H7 (cell line): ENCODE measurements at regions not wholly inside any gene's neighbourhood (a gene's known extent, or its start where the extent isn't known, plus 50 kb on each side); places are given as distances from the start of the nearest gene placed in this dataset.
"Not testable (repeated sequence)": the region's sequence is repeated elsewhere in the genome, so short reads cannot be mapped to it uniquely, and the experiment has no call there.

Experiments used
- DNase-seq: peaks from one replicate; pipeline ENCODE4 v3.0.0; 2012
- H3K27me3 ChIP-seq: 2 replicates; pipeline ENCODE4 v1.6.0; 2011; ENCODE audit warnings: mild to moderate bottlenecking, low read length; ENCODE audit not compliant: control insufficient read depth, insufficient read depth
- H3K36me3 ChIP-seq: replicated peaks from 2 replicates; pipeline ENCODE4 v1.5.1; 2011; ENCODE audit warnings: low read length; ENCODE audit not compliant: control insufficient read depth, insufficient read depth
- H3K4me3 ChIP-seq: 2 replicates; pipeline ENCODE4 v1.5.1; 2011; ENCODE audit warnings: low read depth, mild to moderate bottlenecking, control low read depth, low read length, moderate library complexity; ENCODE audit not compliant: insufficient read depth

DNA sequence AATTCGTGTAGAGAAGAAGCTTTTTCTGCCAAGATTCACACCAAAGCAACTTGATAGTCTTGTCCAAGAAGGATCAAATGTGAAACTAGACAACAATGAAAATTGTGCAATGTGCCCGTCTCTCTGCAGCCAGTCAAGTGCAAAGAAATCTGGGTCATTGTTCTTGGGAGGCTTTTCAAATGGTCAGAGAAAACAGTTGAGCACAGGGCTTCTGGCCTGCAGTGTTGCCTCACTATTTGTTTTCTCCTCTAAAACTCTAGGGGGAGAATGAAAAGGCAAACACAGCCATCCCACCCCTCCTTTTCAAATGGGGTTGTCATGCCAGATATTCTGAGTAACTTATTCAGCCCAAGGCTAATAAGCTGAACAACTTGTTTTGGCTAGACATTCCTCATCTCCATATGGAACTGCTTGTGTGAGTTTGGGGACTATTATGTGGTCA lies 417.6 kb upstream of the CDIN1 start:
- Histone ChIP-seq H3K27me3 (no peaks in the 10 kb centered on the region), H3K4me3 (no peak overlapping the region), H3K36me3 (no peaks in the 10 kb centered on the region)
- peak; percentile 14 for DNase-seq

DNA sequence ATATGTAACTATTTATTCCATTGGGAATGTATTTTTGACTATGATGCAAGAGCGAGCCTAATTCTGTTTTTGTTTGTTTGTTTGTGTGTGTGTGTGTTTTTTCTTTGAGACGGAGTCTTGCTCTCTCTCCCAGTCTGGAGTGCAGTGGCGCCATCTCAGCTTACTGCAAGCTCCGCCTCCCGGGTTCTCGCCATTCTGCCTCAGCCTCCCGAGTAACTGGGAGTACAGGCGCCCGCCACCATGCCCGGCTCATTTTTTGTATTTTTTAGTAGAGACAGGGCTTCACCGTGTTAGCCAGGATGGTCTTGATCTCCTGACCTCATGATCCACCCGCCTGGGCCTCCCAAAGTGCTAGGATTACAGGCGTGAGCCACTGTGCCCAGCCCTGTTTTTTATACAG lies 415.4 kb upstream of the CDIN1 start:
- not testable (repeated sequence) for H3K27me3 ChIP-seq, DNase-seq, H3K36me3 ChIP-seq, H3K4me3 ChIP-seq

DNA sequence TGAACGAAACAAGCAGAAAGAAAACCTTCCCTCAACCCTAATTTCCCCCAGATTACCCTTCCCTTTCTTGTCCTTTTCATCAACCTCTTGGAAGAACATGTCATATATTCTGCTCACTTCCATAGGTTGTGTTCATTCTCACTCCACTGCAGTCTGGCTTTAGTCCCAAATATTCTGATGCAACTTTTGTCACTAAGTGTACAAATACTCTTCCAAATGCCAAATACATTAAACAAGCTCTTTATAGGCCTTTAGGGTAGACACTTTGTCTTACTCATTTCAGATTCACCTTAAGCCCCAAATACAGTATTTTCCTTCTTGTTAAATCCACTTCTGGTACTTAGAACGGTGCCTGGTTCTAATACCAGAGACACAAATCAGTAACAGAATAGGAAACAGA lies 406.5 kb upstream of the CDIN1 start:
- no peaks in the 10 kb centered on the region for H3K27me3 ChIP-seq
- no peaks in the 10 kb centered on the region for H3K36me3 ChIP-seq
- H3K4me3 ChIP-seq = no peak overlapping the region
- no peak for DNase-seq

DNA sequence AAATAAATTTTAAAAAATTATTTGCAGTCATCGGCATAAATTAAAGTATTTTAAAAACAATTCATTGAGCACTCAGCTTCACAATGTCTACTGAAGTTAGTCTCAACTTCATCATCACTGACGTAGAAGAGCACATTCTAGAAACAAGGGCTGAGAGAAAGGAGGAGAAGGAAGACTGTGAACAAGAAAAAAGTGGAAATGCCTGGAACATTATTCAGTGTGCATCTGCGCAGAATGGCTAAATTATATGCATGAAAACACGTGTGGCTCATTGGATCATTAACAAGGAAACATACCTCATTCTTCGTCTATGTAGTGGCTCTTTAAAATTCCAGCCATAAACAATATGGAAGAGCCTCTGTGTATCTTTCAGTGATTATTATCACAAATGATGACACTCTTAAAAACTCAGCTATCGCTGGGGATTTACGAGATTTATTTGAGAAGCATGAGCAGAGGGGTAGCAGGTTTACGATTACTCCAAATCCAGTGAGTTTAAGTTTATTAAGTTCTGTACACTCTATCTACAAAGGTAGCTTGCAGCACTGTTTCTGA lies 404.2 kb upstream of the CDIN1 start:
- Histone ChIP-seq H3K27me3 (no peaks in the 10 kb centered on the region), H3K4me3 (no peak overlapping the region), H3K36me3 (no peaks in the 10 kb centered on the region)
- DNase-seq = no peak

DNA sequence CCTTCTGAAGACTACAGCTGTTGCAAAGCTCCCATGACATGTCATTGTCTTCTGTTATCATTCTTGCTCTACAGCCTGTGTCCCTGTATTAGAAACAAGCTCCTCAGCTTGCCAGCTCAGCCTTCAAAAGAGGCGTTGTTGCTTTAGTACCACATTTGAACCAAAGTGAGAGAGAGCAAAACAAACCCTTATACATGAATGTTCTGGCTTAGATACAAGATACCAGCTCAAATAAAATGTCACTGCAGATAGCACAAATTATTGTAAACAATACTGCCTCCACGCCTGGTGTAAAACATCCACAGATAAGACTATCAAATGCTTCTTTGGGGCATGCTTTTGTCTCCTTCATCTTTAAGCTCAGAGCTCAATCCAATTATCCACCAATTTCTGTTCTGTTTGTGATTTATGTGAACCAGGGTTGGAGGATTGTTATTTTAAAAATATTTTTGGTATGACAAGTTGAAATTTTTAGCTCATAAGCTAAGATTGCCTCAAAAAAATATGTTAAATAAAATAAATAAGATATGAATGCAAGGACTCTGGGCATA lies 403.6 kb upstream of the CDIN1 start:
- no peaks in the 10 kb centered on the region for H3K36me3 ChIP-seq
- H3K27me3 ChIP-seq = no peaks in the 10 kb centered on the region
- no peak for DNase-seq
- H3K4me3 ChIP-seq = no peak overlapping the region

DNA sequence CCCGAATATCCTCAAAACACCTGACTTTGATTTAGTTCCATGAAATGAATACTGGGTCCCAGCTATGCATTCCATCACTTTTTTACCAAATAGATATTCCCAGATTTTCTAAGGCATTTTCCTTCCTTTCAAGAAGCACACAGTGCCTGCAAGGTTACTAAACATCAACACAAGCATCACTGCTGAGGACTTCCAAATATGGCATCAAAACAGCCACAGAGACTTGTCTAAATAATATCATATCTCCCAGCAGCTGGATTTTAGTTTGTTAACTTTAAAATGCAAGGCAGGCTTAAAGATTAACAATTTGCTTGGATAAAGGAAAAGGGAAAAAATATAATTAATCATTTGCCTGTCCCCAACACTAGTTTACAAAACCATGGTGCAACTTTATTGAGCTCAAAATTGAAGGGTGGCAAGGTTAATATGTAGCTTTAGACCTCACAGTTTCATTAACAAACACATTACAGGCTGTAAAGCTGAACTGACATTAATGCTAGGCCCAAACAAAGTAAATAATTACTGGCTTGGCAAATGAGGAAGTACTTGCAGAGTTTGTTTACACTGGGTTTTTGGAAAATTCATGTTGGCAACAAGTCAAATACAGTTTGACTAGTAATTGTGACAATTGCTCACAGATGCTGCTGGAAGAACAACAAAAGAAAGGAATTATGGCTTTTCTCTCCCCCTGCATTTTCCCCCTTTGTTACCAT lies 401.7 kb upstream of the CDIN1 start:
- no peak for DNase-seq
- H3K27me3 ChIP-seq = no peaks in the 10 kb centered on the region
- H3K36me3 ChIP-seq = no peaks in the 10 kb centered on the region
- no peak overlapping the region for H3K4me3 ChIP-seq

DNA sequence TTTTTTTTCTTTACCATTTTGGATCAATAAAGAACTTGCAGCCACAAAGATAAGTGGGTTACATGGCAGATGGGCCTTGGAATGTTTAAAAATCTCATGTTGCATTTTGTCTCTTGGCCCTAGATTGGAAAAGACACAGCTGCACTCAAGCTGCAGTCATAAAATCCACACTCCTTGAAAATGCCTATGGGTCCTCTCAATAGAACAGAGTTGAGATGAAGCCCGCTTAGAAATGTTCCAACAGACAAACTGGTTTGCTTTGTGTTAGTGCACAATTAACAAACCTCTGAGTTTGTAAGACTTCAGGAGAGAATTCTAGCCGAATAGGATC lies 401.2 kb upstream of the CDIN1 start:
- Histone ChIP-seq H3K36me3 (no peaks in the 10 kb centered on the region), H3K27me3 (no peaks in the 10 kb centered on the region), H3K4me3 (no peak overlapping the region)
- DNase-seq = no peak

DNA sequence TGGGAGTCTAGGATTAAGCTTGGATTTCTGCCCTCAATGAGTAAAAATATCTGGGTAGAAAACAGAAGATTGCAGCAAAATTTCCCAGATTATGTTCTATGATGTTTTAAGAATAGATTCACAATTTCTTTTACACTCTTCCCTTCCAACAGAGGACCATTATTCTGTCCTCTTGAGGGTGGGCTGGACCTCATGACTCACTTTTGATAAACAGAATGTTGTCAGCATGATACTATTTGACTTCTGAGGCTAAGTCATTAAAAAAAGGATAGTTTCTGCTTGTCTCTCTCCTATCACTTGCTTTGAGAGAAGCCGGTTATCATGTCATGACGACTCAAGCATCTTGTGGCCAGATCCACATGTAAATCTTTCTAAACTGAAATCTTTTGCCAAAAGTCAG lies 396.2 kb upstream of the CDIN1 start:
- Histone ChIP-seq H3K4me3 (no peak overlapping the region), H3K27me3 (no peaks in the 10 kb centered on the region), H3K36me3 (no peaks in the 10 kb centered on the region)
- DNase-seq = no peak

DNA sequence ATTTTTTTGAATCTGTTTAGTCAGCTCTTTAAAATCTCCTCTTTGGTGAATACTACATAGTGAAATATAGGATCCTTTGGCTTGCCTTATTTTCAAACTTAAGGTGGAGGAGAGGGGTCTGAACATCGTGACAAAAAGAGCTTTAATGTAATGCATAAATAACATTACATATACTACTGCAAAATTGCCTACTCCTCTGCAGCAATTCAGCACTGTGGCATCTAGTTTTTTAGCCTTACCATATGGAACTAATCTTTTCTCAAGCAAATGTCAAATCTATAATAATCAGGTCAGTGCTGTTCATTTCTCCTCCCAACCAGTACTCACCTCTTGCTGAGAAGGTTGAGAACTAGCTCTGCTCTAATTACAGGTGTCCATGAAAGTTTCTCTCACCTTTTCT lies 394.0 kb upstream of the CDIN1 start:
- H3K4me3 ChIP-seq = no peak overlapping the region
- no peaks in the 10 kb centered on the region for H3K36me3 ChIP-seq
- no peaks in the 10 kb centered on the region for H3K27me3 ChIP-seq
- DNase-seq = no peak

DNA sequence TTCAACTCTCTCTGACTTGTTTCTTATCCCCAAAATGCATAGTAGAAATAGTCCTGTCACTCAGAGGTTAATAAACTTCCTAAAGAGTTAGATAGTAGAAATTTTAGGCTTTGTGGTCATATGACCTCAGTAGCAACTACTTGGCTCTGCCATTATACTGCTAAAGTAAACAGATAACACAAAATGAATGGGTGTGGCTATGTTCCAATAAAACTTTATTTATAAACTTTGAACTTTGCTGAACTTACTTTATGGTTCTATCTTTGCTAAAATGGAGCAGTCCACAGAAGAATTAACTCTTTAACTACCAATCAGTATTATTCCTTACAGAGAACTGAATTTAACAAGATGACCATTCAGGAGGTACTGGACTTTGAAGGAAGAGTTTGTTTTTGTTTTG lies 393.6 kb upstream of the CDIN1 start:
- H3K4me3 ChIP-seq = no peak overlapping the region
- no peaks in the 10 kb centered on the region for H3K27me3 ChIP-seq
- no peak for DNase-seq

DNA sequence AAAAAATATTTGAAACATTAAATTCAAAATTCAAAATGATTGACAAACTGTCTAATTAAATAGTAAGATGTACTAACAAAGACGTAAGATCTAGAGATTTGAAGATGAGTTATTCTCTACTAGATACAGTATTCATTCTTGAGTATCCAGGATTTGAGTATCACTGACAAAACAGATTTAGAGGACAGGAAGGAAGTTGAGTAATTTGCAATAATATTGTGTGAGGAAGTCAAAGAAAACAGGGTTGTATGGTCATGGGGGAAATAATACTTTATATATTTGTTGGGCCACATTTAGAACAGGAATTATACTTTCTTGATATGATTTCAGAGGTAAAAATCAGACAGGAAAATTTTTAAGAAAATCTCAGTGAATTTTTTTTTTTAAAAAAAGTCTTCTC lies 393.1 kb upstream of the CDIN1 start:
- Histone ChIP-seq H3K27me3 (no peaks in the 10 kb centered on the region), H3K36me3 (no peaks in the 10 kb centered on the region), H3K4me3 (no peak overlapping the region)
- no peak for DNase-seq

More for the DNA sequence above, 393.6 kb upstream of the CDIN1 start:
- no peaks in the 10 kb centered on the region for H3K36me3 ChIP-seq

DNA sequence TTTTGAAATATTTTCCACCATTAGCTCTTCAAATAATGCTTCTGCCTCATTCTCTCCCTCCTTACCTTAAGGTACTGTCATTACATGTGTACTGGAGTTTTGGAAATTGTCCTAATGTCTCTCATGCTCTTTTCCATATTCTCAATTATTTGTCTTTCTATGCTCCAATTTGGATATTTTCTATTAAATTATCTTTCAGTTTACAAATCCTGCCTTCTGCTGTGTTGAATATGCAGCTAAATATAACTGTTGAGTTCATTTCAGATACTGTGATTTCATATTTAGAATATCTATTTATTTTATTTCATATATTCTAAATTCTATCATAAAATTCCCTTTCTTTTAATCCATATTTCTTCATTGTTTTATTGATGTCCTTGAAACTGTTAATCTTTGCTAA lies 388.0 kb upstream of the CDIN1 start:
- DNase-seq = no peak
- no peaks in the 10 kb centered on the region for H3K36me3 ChIP-seq

DNA sequence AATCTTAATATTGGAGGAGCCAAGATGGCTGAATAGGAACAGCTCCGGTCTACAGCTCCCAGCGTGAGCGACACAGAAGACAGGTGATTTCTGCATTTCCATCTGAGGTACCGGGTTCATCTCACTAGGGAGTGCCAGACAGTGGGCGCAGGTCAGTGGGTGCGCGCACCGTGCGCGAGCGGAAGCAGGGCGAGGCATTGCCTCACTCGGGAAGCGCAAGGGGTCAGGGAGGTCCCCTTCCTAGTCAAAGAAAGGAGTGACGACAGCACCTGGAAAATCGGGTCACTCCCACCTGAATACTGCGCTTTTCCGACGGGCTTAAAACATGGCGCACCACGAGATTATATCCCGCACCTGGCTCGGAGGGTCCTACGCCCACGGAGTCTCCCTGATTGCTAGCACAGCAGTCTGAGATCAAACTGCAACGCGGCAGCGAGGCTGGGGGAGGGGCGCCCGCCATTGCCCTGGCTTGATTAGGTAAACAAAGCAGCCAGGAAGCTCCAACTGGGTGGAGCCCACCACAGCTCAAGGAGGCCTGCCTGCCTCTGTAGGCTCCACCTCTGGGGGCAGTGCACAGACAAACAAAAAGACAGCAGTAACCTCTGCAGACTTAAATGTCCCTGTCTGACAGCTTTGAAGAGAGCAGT lies 383.9 kb upstream of the CDIN1 start:
- H3K27me3 ChIP-seq = not testable (repeated sequence)
- H3K4me3 ChIP-seq = peak overlapping the region; percentile 10; the same call in 1 of the 2 replicates

More for the DNA sequence above, 388.0 kb upstream of the CDIN1 start:
- H3K4me3 ChIP-seq = no peak overlapping the region
- no peaks in the 10 kb centered on the region for H3K27me3 ChIP-seq

DNA sequence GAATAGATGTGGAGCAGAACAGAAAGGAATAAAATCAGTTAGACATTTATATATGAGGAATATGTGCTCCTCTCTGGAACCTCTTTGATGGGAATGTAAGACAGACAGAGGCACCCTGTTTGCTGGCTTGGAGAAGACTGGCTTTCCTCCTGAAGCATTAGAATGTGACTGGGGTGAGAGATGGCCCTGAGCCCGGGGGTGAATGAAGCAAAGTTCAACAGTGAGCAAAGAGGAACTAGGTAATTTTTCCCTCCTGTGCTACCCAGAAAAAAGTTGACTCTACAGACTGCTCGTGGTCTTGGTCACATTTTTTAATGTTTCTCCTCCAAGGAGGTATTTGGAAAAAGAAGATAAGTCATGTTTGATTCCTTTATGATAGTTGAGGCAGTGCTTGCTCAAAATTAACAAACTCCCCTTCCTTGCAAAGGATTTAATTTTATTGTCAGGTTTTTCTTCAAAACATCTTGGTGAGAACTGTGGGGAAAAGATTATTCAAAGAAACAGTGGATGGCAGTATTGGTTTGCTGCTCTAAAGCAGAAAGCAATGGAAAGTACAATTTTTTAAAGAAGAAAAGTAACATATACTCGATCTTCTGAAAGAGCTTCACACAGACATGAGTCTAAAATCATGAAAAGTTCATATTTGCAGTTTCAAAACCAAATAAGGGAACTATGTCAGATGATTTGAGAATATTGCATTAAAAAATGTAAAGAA lies 370.4 kb upstream of the CDIN1 start:
- DNase-seq = no peak

More for the DNA sequence above, 383.9 kb upstream of the CDIN1 start:
- DNase-seq, H3K36me3 ChIP-seq: not testable (repeated sequence)

DNA sequence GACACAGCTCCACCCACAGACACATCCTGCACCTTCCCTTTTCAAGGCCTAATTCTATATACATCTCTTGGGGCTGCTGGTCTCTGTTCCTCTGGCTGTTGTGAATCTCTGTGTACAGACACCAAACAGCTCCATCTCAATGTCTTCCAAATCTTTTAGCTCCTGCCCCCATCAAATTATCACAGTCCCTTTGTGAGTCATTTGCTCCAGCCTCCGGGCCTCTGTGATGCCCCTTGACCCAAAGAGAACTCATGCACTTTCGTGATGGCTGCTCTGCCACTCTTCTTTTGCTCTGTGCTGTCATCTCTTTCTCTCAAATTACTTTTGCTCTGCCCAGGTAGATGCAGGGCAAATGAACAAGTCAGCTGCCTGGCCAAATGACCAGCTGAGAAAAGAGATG lies 369.0 kb upstream of the CDIN1 start:
- no peak for DNase-seq
- no peaks in the 10 kb centered on the region for H3K36me3 ChIP-seq
- H3K4me3 ChIP-seq = no peak overlapping the region
- no peaks in the 10 kb centered on the region for H3K27me3 ChIP-seq

More for the DNA sequence above, 370.4 kb upstream of the CDIN1 start:
- no peak overlapping the region for H3K4me3 ChIP-seq
- no peaks in the 10 kb centered on the region for H3K27me3 ChIP-seq
- H3K36me3 ChIP-seq = no peaks in the 10 kb centered on the region
